ENCODE measurements at regions not wholly inside any gene's neighbourhood (a gene's known extent, or its start where the extent isn't known, plus 50 kb on each side); places are given as distances from the start of the nearest gene placed in this dataset.

DNA sequence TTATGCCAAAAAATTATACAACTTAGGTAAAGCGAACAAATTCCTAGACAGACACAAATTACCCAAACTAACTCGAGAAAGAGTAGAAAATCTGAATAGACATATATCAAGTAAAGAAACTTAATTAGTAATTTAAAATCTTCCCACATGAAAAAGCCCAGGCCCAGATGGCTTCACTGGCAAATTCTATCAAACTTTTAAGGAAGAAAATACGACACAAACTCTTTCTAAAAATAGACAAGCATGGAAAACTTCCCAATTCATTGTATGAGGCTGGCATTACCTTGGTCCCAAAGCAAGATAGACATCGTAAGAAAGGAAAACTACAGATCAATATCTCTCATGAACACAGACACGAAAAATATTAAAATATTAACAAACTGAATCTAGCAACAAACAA is 135.3 kb downstream of the DRD1 start:
- DNase-seq (ENCODE audit: low spot score) = no peak
- in situ Hi-C loops (cut with HindIII; ENCODE audit: low sequenced_read_pairs) = no loop called here

DNA sequence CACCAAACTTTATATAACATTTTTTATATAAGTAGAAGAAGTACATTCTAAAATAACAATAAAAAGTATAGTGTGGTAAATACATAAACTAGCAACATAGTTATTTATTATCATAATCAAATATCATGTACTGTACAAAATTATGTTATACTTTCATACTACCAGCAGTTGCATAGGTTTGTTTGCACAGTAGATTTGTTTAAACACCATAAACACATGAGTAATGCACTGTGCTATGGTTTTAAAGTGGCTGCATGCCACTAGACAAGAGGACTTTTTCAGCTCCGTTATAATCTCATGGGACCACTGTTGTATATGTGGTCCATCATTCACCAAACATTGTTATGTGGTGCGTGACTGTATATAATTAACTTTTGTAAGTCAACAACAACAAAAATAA is 137.6 kb downstream of the DRD1 start:
- in situ Hi-C loops (cut with HindIII; ENCODE audit: low sequenced_read_pairs) = no loop called here
- DNase-seq (ENCODE audit: low spot score) = no peak

DNA sequence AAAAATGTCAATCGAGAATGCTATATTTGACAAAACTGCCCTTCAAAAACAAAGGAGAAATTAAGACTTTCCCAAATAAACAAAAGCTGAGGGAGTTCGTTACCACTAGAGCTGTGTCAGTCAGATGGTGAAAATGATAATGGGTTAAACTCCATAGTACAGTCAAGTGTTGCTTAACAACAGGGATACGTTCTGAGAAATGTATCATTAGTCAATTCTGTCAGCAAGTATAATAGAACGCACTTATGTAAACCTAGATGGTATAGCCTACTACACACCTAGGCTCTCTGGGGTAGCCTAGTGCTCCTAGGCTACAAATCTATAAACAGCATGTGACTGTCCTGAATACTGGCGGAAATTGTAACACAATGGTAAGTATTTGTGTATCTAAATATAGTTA is 138.7 kb downstream of the DRD1 start:
- DNase-seq (ENCODE audit: low spot score) = no peak
- in situ Hi-C loops (cut with HindIII; ENCODE audit: low sequenced_read_pairs) = no loop called here

DNA sequence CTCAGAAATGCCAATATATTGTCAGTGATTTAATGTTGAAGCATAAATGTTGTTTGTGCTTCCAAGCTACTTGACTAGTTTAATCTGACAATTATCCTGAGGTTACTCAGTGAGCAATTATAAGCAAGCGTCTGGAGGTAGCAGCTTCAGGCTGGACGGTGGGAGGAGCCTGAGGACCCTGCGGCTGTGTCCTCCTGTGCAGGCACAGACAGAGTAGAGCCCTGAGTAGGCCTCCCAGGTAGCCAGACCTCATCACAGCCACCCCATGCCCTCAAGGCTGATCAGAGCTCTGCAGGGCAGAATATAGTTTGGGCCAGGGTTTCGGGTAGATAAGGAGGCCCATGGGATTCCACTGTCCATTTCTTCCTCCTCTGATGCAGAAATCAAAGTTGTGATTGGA is 153.6 kb downstream of the DRD1 start:
- in situ Hi-C loops (cut with HindIII; ENCODE audit: low sequenced_read_pairs) = no loop called here
- no peak for DNase-seq (ENCODE audit: low spot score)

DNA sequence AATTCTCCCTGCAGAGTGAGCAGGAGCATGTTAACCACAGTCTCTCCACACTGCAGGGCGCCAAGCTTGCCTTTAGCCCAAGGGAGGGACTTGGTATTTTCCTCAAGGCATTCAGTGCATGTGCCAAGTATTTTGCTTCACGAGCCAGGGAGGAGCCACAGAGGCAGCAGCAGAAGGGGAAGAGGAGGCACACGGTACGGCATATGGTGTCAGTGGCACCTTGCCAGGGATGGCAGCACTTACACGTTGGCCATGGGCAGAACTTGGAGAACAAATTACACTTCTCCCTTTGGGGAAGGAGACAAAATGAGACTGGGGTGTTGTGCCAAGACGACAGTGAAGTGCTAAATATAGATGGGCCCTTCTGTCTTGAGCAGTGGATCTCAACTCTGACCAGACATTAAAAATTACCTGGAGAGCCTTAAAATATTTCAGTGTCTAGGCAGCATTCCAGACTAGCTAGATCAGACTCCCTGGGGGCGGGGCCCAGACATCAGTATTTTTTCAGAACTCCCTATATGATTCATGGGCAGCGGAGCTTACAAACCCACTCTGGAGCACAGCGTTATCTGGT is 155.8 kb downstream of the DRD1 start:
- peak; percentile 75 for DNase-seq (ENCODE audit: low spot score)
- in situ Hi-C loops (cut with HindIII; ENCODE audit: low sequenced_read_pairs) = no loop called here

DNA sequence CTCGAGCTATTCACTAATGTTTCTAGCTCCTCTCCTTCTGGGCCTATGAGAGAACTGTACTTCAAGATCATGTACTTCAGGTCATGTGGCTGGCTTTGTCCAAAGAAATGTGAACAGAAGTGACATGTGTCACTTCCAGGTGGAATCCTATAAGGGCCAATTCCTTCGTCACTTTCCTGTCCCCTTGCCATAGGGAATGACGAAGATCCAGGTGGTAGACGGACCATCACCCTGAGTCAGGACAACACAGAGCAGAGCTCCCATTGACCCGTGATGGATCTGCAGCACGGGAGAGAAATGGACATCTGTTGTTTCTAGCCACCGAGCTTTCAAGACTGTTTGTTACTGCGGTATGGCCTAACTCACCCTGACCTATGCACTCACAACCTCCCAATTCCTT is 157.0 kb downstream of the DRD1 start:
- DNase-seq (ENCODE audit: low spot score) = no peak
- in situ Hi-C loops (cut with HindIII; ENCODE audit: low sequenced_read_pairs) = no loop called here

DNA sequence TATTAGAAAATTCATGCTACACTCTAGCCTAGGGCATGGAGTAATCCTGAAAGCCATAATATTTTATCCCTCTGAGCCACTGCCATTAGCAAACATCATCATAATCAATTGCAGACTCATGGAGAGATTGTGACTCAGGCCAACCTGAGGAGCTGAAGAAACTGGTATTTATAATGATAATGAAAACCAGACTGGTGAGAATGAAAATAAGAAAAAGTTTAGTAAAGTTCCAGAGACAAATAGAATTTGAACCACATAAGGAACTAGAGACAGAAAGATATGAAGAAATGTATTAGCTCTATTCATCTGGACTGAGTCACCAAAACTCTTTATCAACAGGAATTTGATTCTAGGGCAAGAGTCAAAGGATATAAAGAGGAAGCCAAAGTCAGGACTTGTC is 158.7 kb downstream of the DRD1 start:
- no peak for DNase-seq (ENCODE audit: low spot score)
- in situ Hi-C loops (cut with HindIII; ENCODE audit: low sequenced_read_pairs) = no loop called here

DNA sequence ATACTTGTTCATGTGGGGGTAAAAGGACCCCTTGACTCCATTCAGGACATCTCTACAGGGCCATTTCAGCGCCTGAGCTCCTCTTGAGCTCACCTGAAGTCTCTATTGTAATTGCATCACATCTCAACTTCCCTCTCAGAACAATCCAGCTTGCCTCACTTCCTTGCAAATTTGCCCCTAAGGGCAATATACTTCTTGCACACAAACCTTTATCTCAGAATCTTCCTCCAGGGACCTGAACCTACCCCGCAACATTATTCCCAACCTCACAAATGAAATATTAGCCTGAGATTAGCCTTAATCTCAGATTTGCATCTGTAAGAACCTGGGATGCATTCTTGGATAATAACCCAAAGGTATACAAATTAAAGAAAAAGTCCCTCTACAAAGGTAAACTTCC is 159.2 kb downstream of the DRD1 start:
- no peak for DNase-seq (ENCODE audit: low spot score)
- in situ Hi-C loops (cut with HindIII; ENCODE audit: low sequenced_read_pairs) = no loop called here

DNA sequence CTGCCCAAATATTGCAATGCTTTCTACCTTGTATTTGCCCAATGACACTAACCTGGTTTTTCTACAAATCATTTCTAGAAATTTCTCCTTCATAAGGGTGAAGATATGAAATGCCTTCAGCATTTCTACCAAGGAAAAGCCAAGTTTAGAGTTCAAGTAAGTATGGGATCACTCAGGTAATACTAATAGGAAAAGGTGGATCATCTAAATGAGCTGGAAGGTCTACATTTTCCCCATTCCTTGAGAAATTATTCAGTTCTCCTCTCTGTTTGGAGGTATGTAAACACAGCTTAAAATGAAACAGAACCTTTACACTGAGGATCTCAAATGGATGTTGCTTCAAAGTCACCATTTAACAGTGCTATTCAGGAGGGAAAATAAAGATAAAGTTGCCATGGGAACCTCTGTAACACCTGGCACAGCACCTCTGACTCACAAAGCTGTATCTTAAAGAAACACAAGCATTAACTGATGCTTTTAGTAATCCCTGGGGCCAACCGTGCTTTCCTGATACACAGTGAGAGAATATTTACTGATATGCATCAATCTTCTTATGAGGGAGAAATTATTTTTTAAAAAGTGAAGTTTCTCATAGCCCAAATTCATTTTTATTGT is 161.3 kb downstream of the DRD1 start:
- in situ Hi-C loops (cut with HindIII; ENCODE audit: low sequenced_read_pairs) = no loop called here
- no peak for DNase-seq (ENCODE audit: low spot score)

DNA sequence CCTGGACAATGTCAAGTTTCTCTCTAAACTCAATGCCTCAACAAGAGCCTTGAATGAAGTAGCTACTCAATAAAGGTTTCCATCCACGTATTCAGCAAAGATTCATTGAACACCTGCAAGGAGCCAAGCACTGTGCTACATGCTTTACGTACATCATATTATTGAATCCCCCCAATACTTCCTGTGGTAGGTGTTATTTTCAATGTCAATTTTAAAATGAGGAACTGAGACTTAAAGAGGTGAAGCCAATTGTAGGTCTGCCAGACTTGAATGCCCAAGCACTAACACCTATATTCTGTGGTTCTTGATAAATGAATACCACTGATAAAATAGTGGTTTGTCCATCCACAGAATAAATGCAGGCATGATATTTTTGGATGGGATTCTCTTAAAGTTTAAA is 162.3 kb downstream of the DRD1 start:
- DNase-seq (ENCODE audit: low spot score) = no peak
- in situ Hi-C loops (cut with HindIII; ENCODE audit: low sequenced_read_pairs) = no loop called here

DNA sequence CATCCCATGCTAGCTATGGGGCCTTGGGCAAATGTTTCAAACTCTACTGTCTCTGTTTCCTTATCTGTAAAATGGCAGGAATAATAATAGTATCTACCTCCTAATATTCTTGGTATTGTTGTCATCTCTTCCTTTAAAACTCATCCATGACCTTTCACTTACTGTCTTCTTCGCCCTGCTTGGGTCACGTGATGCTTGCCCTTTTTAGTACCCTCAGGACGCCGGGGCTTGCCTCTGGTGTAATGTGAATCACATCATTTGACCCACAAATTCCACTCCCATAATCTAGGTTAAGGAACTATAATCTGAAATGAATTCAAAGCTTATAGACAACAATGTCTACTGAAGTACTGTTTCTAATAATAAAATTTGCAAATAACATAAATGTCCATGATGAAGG is 162.7 kb downstream of the DRD1 start:
- in situ Hi-C loops (cut with HindIII; ENCODE audit: low sequenced_read_pairs) = no loop called here
- no peak for DNase-seq (ENCODE audit: low spot score)

DNA sequence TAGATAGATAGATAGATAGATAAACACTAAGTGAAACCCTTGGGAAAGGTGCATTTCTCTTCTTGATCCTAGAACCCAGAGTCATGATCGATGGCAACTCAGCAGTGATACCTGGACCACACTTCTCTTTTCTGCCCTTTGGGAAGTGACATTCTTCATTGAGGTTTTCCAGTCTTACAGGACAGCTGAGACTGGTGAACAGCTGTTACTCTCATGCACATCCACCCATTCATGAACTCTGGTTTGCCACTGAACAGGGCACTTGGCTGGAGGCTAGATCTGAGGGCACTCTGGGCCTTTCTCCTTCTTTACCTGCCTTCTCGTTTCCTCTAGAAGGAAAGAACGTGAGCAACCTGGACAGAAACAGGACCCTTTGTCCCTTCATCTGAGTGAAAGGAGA is 164.5 kb downstream of the DRD1 start:
- DNase-seq (ENCODE audit: low spot score) = no peak
- in situ Hi-C loops (cut with HindIII; ENCODE audit: low sequenced_read_pairs) = no loop called here

DNA sequence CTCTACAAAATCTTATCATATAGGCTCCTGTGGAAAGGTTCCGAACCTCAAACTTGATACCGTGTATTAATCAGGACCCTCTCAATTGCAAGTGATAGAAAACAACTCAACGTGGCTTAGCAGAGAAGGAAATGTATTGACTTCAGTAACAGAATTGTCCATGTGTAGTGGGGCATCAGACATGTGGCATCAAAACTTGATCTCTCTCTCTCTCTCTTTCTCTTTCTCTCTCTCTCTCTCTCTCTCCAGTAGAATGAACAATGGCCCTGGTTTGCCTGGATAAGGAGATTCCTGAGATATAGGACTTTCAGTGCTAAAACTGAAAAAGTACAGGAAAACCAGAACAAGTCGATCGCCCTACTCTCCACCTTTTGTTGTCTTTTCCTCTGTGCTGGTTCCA is 168.2 kb downstream of the DRD1 start:
- in situ Hi-C loops (cut with HindIII; ENCODE audit: low sequenced_read_pairs) = no loop called here
- DNase-seq (ENCODE audit: low spot score) = no peak

DNA sequence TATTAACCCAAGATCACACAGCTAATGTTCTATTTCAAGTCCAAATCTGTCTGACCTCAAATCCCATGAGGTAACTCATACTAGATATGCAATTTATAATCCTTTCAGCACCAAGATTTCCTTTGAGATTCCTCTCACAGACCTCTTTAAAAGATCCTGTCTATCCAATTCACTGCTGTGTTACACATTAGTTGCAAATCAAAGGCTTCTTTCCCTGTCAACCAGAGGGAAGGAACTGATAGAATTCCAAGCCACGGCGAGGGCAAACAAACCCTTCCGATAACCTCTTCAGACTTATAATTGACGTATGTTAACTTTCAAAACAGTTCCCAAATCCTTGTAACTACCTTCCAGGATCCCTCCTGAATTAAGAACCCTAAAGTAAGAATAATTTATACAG is 168.9 kb downstream of the DRD1 start:
- DNase-seq (ENCODE audit: low spot score) = no peak
- in situ Hi-C loops (cut with HindIII; ENCODE audit: low sequenced_read_pairs) = no loop called here

DNA sequence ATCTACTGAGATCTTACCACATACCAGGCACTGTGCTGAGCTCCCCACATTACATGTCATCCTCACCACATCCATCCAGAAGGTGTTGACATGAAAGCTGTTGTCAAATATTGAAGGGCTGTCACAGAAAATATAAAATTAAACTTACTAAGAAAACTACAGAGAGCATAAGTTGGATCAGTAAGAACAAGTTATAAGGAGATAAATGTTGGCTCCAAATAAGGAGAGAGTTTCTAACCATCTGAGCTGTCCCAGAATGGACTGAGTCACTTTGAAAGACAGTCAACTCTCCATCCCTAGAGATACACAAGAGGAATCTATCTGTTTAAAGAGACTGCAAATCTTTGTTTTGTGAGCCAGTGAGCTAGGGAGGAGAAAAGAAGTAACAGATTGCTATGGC is 169.8 kb downstream of the DRD1 start:
- DNase-seq (ENCODE audit: low spot score) = no peak
- in situ Hi-C loops (cut with HindIII; ENCODE audit: low sequenced_read_pairs) = no loop called here

DNA sequence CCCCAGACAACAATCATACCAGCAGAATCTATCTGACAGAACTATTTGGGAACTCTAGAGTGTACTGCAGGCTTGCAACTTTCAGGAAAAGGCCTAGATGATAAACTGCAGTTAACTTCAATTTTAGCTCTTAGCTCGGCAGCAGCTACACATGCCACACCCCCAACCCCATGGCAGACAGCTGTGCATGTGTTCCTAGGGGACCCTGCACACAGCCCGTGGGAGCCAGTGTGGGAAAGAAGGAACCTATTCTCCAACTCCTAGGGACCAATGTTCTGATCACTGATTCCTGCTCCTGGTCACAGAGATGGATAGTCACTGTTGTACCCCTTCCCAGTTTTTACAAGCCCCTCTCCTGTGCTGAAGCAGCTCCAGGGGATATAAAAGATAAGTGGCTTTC is 179.6 kb downstream of the DRD1 start:
- DNase-seq (ENCODE audit: low spot score) = no peak
- in situ Hi-C loops (cut with HindIII; ENCODE audit: low sequenced_read_pairs) = no loop called here

DNA sequence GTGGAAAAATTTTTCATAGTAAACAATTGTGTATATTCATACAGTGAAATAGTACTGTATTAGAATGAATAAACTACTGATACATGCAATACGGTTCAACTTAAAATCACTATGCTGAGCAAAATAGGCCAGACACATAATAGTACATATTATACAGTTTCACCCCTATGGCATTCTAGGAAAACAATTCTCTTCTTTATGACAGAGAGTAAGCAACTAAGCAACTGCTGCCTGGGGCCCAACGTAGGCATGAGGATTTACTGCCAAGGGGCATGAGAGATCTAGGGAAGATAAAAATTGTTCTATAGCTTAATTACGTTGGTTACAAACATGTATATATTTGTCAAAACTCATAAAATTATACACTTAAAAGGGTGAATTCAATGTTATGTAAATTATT is 180.2 kb downstream of the DRD1 start:
- DNase-seq (ENCODE audit: low spot score) = no peak

DNA sequence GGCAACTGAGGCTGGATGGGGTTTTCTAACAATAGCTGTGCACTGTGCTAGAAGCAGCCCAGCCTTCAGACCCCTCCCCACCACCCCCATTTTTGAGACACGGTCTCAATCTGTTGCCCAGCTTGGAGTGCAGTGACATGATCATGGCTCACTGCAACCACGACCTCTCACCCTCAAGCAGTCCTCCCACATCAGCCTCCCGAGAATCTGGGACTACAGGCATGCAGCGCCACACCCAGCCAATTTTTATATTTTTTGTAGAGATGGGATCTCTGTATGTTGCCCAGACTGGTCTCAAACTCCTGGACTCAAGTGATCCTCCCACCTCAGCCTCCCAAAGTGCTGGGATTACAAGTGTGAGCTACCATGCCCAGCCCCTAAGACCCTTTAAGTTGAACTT is 182.5 kb downstream of the DRD1 start:
- no peak for DNase-seq (ENCODE audit: low spot score)
- in situ Hi-C loops (cut with HindIII; ENCODE audit: low sequenced_read_pairs) = no loop called here

More for the DNA sequence above, 180.2 kb downstream of the DRD1 start:
- in situ Hi-C loops (cut with HindIII; ENCODE audit: low sequenced_read_pairs) = no loop called here

DNA sequence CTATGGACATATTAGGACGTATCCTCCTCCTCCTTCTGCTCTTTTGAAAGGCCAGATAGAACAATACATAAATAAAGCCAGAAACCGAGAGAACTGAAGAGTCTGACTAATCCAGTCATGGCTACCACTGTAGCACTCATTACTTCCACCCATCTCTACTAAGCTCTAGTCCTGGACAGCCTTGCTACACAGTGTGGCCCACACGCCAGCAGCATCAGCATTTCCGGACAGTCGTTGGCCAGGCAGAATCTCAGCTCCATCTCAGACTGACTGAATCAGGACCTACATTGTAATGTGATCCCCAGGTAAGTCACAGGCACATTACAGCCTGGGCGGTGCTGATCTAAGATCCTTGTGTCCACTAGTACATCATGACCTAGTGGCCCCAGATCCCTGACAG is 182.9 kb downstream of the DRD1 start:
- DNase-seq (ENCODE audit: low spot score) = no peak
- in situ Hi-C loops (cut with HindIII; ENCODE audit: low sequenced_read_pairs) = no loop called here

DNA sequence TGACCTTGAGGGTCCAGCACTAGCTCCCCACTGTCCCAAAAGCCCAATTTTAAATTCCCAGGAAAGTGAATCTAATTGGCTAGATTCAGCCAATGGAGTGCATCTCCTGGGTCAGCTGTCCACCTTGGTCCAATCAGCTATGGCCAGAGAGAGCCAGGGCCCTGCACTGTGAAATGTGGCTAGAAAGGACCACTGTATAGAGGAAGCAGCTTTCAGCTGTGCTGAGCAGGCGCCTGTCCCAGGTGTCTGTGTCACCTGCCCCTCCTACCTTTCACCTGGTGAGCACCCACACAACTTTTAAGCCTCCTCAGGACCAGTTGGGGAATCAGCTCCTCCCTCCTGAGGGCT is 186.2 kb downstream of the DRD1 start:
- in situ Hi-C loops (cut with HindIII; ENCODE audit: low sequenced_read_pairs) = no loop called here
- DNase-seq (ENCODE audit: low spot score) = no peak

DNA sequence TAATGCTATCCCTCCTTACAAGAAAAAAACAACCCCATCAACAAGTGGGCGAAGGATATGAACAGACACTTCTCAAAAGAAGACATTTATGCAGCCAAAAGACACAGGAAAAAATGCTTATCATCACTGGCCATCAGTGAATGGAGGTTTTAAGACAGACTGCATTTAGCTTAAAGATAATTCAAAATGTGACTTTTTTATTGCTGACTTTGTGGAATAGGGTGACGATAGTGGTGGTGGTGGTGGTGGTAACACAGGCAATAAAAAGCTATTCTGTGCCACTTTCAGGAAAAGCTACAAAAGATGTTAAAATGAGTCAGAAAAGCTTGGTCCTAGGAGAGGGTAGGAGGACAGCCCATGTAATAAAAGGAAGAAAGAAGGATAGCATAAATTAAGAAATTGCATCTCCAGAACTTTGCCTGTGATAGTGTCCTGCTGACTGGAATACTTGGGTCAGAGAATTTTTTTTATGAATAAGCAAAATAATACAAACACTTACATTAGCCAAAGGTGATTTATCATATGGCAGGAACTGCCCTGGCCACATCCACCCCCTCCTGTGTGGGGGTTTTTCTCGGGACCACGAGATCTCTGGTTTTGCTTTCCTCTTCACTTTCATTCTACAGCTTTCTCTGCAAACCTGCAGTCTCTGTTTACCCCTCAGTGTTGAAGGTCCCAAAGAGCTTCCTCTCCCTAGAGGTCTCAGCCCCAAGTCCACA is 186.7 kb downstream of the DRD1 start:
- in situ Hi-C loops (cut with HindIII; ENCODE audit: low sequenced_read_pairs) = no loop called here
- no peak for DNase-seq (ENCODE audit: low spot score)
